ENCODE measurements at regions not wholly inside any gene's neighbourhood (a gene's known extent, or its start where the extent isn't known, plus 50 kb on each side); places are given as distances from the start of the nearest gene placed in this dataset.

DNA sequence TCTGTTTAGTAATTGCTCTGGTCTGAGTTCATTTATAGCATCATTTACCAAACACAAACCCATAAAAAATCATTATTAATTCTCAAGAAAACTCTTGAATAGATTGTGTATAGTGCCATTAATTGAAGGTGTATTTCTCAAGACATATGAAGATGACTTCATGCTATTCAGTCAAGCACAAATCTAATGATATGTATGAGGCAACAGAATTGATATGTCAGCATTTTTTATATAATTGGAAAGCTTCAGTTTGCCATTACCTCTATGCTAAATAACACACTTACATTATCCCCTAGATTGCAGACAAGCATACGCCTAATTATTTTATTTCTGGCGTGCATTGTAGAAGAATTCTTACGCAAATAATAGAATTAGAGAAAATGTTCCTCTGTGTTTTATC lies 461.8 kb downstream of the PDHA2 start:
- TF ChIP-seq, protein P1, sequence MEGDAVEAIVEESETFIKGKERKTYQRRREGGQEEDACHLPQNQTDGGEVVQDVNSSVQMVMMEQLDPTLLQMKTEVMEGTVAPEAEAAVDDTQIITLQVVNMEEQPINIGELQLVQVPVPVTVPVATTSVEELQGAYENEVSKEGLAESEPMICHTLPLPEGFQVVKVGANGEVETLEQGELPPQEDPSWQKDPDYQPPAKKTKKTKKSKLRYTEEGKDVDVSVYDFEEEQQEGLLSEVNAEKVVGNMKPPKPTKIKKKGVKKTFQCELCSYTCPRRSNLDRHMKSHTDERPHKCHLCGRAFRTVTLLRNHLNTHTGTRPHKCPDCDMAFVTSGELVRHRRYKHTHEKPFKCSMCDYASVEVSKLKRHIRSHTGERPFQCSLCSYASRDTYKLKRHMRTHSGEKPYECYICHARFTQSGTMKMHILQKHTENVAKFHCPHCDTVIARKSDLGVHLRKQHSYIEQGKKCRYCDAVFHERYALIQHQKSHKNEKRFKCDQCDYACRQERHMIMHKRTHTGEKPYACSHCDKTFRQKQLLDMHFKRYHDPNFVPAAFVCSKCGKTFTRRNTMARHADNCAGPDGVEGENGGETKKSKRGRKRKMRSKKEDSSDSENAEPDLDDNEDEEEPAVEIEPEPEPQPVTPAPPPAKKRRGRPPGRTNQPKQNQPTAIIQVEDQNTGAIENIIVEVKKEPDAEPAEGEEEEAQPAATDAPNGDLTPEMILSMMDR (conservative IDR thresholded peaks at IDR 0.05; ENCODE audit: low read length), result no peak
- no peak for TF ChIP-seq EZH2phosphoT487 (IDR thresholded peaks at IDR 0.05; ENCODE audit: borderline replicate concordance)
